Tibial nerve (tissue), 4 donors: ENCODE measurements at regions not wholly inside any gene's neighbourhood (a gene's known extent, or its start where the extent isn't known, plus 50 kb on each side); places are given as distances from the start of the nearest gene placed in this dataset.

Experiments used
- DNase-seq, 2 donors: peaks; one replicate each; pipeline ENCODE4 v3.0.0-alpha.2; 2019; ENCODE audit warnings: low spot score in 2 of 2
- H3K27ac ChIP-seq, 4 donors: fragments of 200-600 bp; sonication (generic) in 3 of 4; one replicate each; pipeline ENCODE4 v1.5.1; 2017 to 2019; ENCODE audit warnings: mild to moderate bottlenecking in 1 of 4
- H3K27me3 ChIP-seq, 2 donors: fragments of 200-600 bp; sonication (generic) in 1 of 2; one replicate each; pipeline versions ENCODE4 v1.5.1 to v1.6.0; 2017 to 2019
- H3K36me3 ChIP-seq, 3 donors: fragments of 200-600 bp; sonication (generic); one replicate each; pipeline ENCODE4 v1.5.1; 2018 to 2019
- H3K4me1 ChIP-seq, 4 donors: fragments of 200-600 bp; sonication (generic) in 3 of 4; one replicate each; pipeline ENCODE4 v1.5.1; 2017 to 2019
- H3K4me3 ChIP-seq, 4 donors: fragments of 200-600 bp; sonication (generic) in 3 of 4; one replicate each; pipeline ENCODE4 v1.5.1; 2017 to 2019; ENCODE audit warnings: mild to moderate bottlenecking in 1 of 4, moderate library complexity in 1 of 4
- H3K9me3 ChIP-seq, 4 donors: fragments of 200-600 bp; sonication (generic) in 3 of 4; one replicate each; pipeline ENCODE4 v1.5.1; 2017 to 2019
- EP300 ChIP-seq, 2 donors: sonication (generic); formaldehyde crosslinking; IDR thresholded peaks; one replicate each; pipeline ENCODE4 v1.6.1; 2017; ENCODE audit warnings: antibody characterized with exemption in 2 of 2, mild to moderate bottlenecking in 1 of 2
- POLR2A ChIP-seq, 2 donors: fragments of 450-650 bp; IDR thresholded peaks; one replicate each; pipeline ENCODE4 v1.6.1; 2017; ENCODE audit warnings: antibody characterized with exemption in 2 of 2, mild to moderate bottlenecking in 2 of 2, moderate library complexity in 2 of 2
- WGBS, 2 donors: methylation state at CpG; one replicate each; pipeline ENCODE4 v1.1.5; 2018; 5-methylcytosine and 5-hydroxymethylcytosine counted together
- TF ChIP-seq, protein P1 (sequence below), 5 experiments: fragments of 200-600 bp in 3 of 5; fragments of 450-650 bp in 2 of 5; sonication (generic) in 3 of 5; IDR thresholded peaks; one replicate each; pipeline ENCODE4 v1.5.1; 2016 to 2019; ENCODE audit warnings: antibody characterized with exemption in 5 of 5, mild to moderate bottlenecking in 3 of 5, moderate library complexity in 2 of 5

DNA sequence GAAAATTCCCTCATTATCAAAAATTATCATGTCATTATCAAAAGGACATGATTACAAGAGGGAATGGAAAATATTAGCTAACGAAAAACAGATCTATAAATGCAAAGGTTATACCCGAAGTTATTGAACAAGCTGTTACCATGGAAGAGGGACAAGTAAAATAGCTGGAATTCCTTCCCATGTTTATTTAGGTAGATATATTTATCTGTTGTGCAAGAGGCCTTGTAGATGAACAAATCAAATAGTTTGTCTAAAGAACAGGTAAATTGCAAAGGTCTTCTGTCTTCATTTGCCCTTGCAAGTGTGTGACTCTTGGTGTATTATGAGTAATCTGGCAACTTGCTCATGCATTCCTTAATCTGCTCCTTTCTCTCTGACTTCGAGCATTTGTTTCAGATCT lies 1170.9 kb downstream of the SORCS1 start:
- no peak for DNase-seq
- no peak overlapping the region for H3K27ac ChIP-seq
- no peaks in the 10 kb centered on the region for H3K27me3 ChIP-seq
- no peak overlapping the region for H3K4me3 ChIP-seq
- H3K36me3 ChIP-seq = no peaks in the 10 kb centered on the region
- TF ChIP-seq POLR2A (IDR thresholded peaks at IDR 0.05) = no peak
- TF ChIP-seq, protein P1, sequence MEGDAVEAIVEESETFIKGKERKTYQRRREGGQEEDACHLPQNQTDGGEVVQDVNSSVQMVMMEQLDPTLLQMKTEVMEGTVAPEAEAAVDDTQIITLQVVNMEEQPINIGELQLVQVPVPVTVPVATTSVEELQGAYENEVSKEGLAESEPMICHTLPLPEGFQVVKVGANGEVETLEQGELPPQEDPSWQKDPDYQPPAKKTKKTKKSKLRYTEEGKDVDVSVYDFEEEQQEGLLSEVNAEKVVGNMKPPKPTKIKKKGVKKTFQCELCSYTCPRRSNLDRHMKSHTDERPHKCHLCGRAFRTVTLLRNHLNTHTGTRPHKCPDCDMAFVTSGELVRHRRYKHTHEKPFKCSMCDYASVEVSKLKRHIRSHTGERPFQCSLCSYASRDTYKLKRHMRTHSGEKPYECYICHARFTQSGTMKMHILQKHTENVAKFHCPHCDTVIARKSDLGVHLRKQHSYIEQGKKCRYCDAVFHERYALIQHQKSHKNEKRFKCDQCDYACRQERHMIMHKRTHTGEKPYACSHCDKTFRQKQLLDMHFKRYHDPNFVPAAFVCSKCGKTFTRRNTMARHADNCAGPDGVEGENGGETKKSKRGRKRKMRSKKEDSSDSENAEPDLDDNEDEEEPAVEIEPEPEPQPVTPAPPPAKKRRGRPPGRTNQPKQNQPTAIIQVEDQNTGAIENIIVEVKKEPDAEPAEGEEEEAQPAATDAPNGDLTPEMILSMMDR (IDR thresholded peaks at IDR 0.05) = no peak
- no peak for TF ChIP-seq EP300 (IDR thresholded peaks at IDR 0.05)
- H3K9me3 ChIP-seq = no peaks in the 10 kb centered on the region
- no peaks in the 10 kb centered on the region for H3K4me1 ChIP-seq
- 82 to 87% methylated on average over 3 of the region's 3 CpGs for WGBS, 2 donors

DNA sequence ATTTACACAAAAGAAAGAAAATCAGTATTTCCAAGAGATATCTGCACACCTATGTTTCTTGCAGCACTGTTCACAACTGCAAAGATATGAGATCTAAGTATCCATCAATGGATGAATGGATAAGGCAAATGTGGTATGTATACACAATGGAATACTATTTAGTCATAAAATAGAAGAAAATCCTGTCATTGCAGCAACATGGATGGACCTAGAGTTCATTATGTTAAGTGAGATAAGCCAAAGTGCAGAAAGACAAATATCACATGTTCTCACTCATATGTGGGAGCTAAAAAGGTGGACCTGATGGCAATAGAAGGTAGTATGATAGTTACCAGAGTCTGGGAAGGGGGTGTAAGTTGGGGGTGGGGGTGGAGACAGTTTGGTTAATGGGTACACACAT lies 1171.6 kb downstream of the SORCS1 start:
- no peak overlapping the region for H3K27ac ChIP-seq
- no peak for DNase-seq
- H3K4me1 ChIP-seq = no peaks in the 10 kb centered on the region
- H3K9me3 ChIP-seq = no peaks in the 10 kb centered on the region
- no peak overlapping the region for H3K4me3 ChIP-seq
- no peaks in the 10 kb centered on the region for H3K27me3 ChIP-seq
- TF ChIP-seq, protein P1 (IDR thresholded peaks at IDR 0.05) = no peak
- no peak for TF ChIP-seq POLR2A (IDR thresholded peaks at IDR 0.05)
- TF ChIP-seq EP300 (IDR thresholded peaks at IDR 0.05) = no peak
- H3K36me3 ChIP-seq = no peaks in the 10 kb centered on the region

DNA sequence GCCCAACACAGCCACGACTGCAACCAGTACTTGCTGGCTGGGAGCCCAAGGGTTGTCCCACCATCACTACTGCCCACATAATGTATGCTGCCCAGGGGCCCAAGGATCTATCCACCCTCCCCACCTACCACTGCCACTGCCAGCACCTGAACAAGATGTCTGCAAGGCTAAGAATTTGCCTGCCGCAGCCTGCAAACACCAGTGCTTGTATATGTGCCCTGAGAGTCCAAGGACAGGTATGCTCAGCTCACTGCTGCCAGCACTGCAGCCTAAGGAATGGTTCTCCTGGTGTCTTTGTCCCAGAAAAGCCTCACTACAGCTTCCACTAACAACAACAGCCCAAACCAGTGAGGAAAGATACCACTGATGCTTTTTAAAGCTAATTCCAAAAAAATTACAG lies 1174.0 kb downstream of the SORCS1 start:
- no peaks in the 10 kb centered on the region for H3K36me3 ChIP-seq
- no peaks in the 10 kb centered on the region for H3K9me3 ChIP-seq
- DNase-seq = no peak
- no peak overlapping the region for H3K27ac ChIP-seq
- no peaks in the 10 kb centered on the region for H3K4me1 ChIP-seq
- H3K27me3 ChIP-seq = no peaks in the 10 kb centered on the region
- TF ChIP-seq, protein P1 (IDR thresholded peaks at IDR 0.05) = no peak
- TF ChIP-seq POLR2A (IDR thresholded peaks at IDR 0.05) (no peak), EP300 (IDR thresholded peaks at IDR 0.05) (no peak)
- 90 to 100% methylated on average over 2 of the region's 2 CpGs for WGBS, 2 donors
- no peak overlapping the region for H3K4me3 ChIP-seq

DNA sequence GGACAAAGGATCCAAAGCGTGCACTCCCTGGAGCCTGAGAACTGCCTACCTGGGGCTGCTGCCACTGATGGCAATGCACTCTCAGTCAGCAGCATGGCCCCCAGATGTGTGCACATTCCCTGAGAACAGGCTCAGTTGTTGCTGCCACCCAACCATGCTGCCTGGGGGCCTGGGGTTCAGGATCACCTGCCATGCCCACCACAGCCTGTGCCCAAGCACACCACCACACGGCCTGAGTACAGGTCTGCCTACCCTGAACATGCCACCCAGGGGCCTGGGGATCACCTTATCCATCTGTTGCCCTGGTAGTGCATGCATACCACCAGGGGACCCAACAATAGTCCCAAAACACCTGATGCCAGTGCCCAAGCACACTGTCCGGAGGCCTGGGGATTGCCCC lies 1174.5 kb downstream of the SORCS1 start:
- DNase-seq = no peak
- no peak for TF ChIP-seq EP300 (IDR thresholded peaks at IDR 0.05)
- WGBS, 2 donors = 80 to 94% methylated on average over 1 to 3 of the region's 3 CpGs

DNA sequence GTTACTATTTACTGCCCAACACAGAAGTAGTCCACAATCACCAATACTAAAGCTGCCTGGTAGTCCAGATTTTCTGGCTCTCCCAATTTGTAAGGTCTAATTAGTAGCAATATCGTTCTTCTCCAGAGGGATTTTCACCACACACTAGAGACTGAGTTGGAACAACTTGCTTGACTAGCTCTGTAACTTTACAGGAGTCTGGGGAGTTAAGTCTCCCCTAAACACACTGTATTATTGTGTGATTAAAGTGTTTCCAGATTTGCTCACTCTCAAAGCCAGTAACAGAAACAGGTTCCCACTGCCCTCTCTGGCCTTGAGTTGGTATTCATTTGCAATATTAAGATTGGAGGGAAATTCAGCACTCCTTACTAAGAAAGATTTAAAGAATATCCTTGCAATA lies 1175.7 kb downstream of the SORCS1 start:
- Histone ChIP-seq H3K36me3 (no peaks in the 10 kb centered on the region), H3K27me3 (no peaks in the 10 kb centered on the region), H3K9me3 (no peaks in the 10 kb centered on the region), H3K4me3 (no peak overlapping the region), H3K4me1 (no peaks in the 10 kb centered on the region), H3K27ac (no peak overlapping the region)
- TF ChIP-seq, protein P1 (IDR thresholded peaks at IDR 0.05) = no peak
- no peak for TF ChIP-seq POLR2A (IDR thresholded peaks at IDR 0.05)
- no peak for TF ChIP-seq EP300 (IDR thresholded peaks at IDR 0.05)
- 38 to 46% methylated on average over 1 of the region's 1 CpG for WGBS, 2 donors
- DNase-seq = no peak

More for the DNA sequence above, 1174.5 kb downstream of the SORCS1 start:
- no peaks in the 10 kb centered on the region for H3K27me3 ChIP-seq
- no peak overlapping the region for H3K27ac ChIP-seq
- no peaks in the 10 kb centered on the region for H3K9me3 ChIP-seq
- no peaks in the 10 kb centered on the region for H3K36me3 ChIP-seq
- H3K4me3 ChIP-seq = no peak overlapping the region
- H3K4me1 ChIP-seq = no peaks in the 10 kb centered on the region
